ENCODE measurements at regions not wholly inside any gene's neighbourhood (a gene's known extent, or its start where the extent isn't known, plus 50 kb on each side); places are given as distances from the start of the nearest gene placed in this dataset.

- Mint-ChIP-seq H3K36me3 (ENCODE audit: low read depth) (no peaks in the 10 kb centered on the region), H3K4me1 (peaks cover 6% of the 10 kb centered on the region), H3K4me3 (no peak overlapping the region), H3K27ac (no peak overlapping the region), H3K27me3 (ENCODE audit: low read depth, poor library complexity) (peaks cover 7% of the 10 kb centered on the region), H3K9me3 (peaks cover 18% of the 10 kb centered on the region)
- TF ChIP-seq CTCF (IDR thresholded peaks at IDR 0.05) = no peak
- no peak for DNase-seq
These were observed 306.3 kb upstream of the IRAK1BP1 start for GRCh38 chr6:78561015-78561414.

- no peaks in the 10 kb centered on the region for H3K36me3 Mint-ChIP-seq (ENCODE audit: low read depth)
- peaks cover 3% of the 10 kb centered on the region for H3K27me3 Mint-ChIP-seq (ENCODE audit: low read depth, poor library complexity)
- H3K27ac Mint-ChIP-seq = no peak overlapping the region
- no peak for DNase-seq
- peaks cover 6% of the 10 kb centered on the region for H3K4me1 Mint-ChIP-seq
- no peak overlapping the region for H3K4me3 Mint-ChIP-seq
- TF ChIP-seq CTCF (IDR thresholded peaks at IDR 0.05) = no peak
- H3K9me3 Mint-ChIP-seq = peaks cover 23% of the 10 kb centered on the region
These were observed 301.4 kb upstream of the IRAK1BP1 start for GRCh38 chr6:78565997-78566396.

GRCh38 chr6:78570044-78570443 lies 297.3 kb upstream of the IRAK1BP1 start:
- no peaks in the 10 kb centered on the region for H3K27me3 Mint-ChIP-seq (ENCODE audit: low read depth, poor library complexity)
- peaks cover 34% of the 10 kb centered on the region for H3K9me3 Mint-ChIP-seq
- no peak overlapping the region for H3K27ac Mint-ChIP-seq
- no peak overlapping the region for H3K4me3 Mint-ChIP-seq
- no peak for DNase-seq
- TF ChIP-seq CTCF (IDR thresholded peaks at IDR 0.05) = no peak
- H3K36me3 Mint-ChIP-seq (ENCODE audit: low read depth) = no peaks in the 10 kb centered on the region
- H3K4me1 Mint-ChIP-seq = peaks cover 6% of the 10 kb centered on the region

GRCh38 chr6:78577585-78577984 lies 289.8 kb upstream of the IRAK1BP1 start:
- Mint-ChIP-seq H3K27me3 (ENCODE audit: low read depth, poor library complexity) (no peaks in the 10 kb centered on the region), H3K4me1 (no peaks in the 10 kb centered on the region), H3K36me3 (ENCODE audit: low read depth) (no peaks in the 10 kb centered on the region), H3K27ac (no peak overlapping the region), H3K9me3 (no peaks in the 10 kb centered on the region), H3K4me3 (no peak overlapping the region)
- no peak for TF ChIP-seq CTCF (IDR thresholded peaks at IDR 0.05)
- DNase-seq = no peak

- Mint-ChIP-seq H3K4me3 (no peak overlapping the region), H3K27ac (no peak overlapping the region), H3K4me1 (no peaks in the 10 kb centered on the region), H3K27me3 (ENCODE audit: low read depth, poor library complexity) (no peaks in the 10 kb centered on the region), H3K36me3 (ENCODE audit: low read depth) (no peaks in the 10 kb centered on the region), H3K9me3 (no peaks in the 10 kb centered on the region)
- no peak for TF ChIP-seq CTCF (IDR thresholded peaks at IDR 0.05)
- no peak for DNase-seq
These were observed 288.9 kb upstream of the IRAK1BP1 start for GRCh38 chr6:78578430-78578829.

GRCh38 chr6:78580923-78581322 lies 286.4 kb upstream of the IRAK1BP1 start:
- no peaks in the 10 kb centered on the region for H3K4me1 Mint-ChIP-seq
- no peak overlapping the region for H3K4me3 Mint-ChIP-seq
- no peak for TF ChIP-seq CTCF (IDR thresholded peaks at IDR 0.05)
- no peaks in the 10 kb centered on the region for H3K36me3 Mint-ChIP-seq (ENCODE audit: low read depth)
- no peak for DNase-seq
- H3K9me3 Mint-ChIP-seq = no peaks in the 10 kb centered on the region
- H3K27ac Mint-ChIP-seq = no peak overlapping the region
- H3K27me3 Mint-ChIP-seq (ENCODE audit: low read depth, poor library complexity) = no peaks in the 10 kb centered on the region
